ENCODE measurements at regions not wholly inside any gene's neighbourhood (a gene's known extent, or its start where the extent isn't known, plus 50 kb on each side); places are given as distances from the start of the nearest gene placed in this dataset.

DNA sequence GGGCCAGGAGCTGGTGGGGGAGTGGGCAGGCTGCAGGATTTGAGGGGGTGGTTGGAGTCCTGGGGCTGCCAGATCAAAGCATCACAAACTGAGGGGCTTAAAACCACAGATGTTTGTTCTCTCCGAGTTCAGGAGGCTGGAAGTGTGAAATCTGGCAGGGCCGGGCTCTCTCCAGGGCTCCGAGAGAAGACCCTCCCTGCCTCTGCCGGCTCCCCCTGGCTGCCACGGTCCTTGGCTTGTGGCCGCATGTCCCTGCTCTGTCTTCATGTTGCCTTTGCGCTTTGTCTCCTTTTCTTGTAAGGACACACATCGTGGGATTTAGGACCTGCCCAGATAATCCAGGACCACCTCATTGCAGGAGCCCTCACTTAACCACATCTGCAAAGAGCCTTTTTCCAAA is 139.8 kb upstream of the GSE1 start:
- no peak for DNase-seq (ENCODE audit: low spot score)
- Histone ChIP-seq H3K27me3 (no peaks in the 10 kb centered on the region), H3K27ac (peak overlapping the region; percentile 30), H3K36me3 (replicated peaks; ENCODE audit: insufficient read depth, low read depth) (no peaks in the 10 kb centered on the region), H4K20me1 (ENCODE audit: insufficient read depth, poor library complexity, severe bottlenecking) (no peaks in the 10 kb centered on the region), H3K4me3 (no peak overlapping the region), H3K4me2 (no peak overlapping the region), H2AFZ (no peak overlapping the region), H3K4me1 (ENCODE audit: insufficient read depth) (peaks cover 47% of the 10 kb centered on the region), H3K9me3 (ENCODE audit: low read depth) (no peaks in the 10 kb centered on the region), H3K79me2 (peaks cover 17% of the 10 kb centered on the region), H3K9me2 (replicated peaks; ENCODE audit: insufficient read depth) (no peaks in the 10 kb centered on the region)
- peak; percentile 8 for TF ChIP-seq CTCF (IDR thresholded peaks at IDR 0.05; ENCODE audit: poor library complexity)
- TF ChIP-seq EZH2phosphoT487 (IDR thresholded peaks at IDR 0.05; ENCODE audit: low read depth, severe bottlenecking, unreplicated experiment) = no peak
- 54% methylated on average over 8 of the region's 8 CpGs for WGBS (ENCODE audit: low lambda C conversion rate, missing lambda C conversion rate)

DNA sequence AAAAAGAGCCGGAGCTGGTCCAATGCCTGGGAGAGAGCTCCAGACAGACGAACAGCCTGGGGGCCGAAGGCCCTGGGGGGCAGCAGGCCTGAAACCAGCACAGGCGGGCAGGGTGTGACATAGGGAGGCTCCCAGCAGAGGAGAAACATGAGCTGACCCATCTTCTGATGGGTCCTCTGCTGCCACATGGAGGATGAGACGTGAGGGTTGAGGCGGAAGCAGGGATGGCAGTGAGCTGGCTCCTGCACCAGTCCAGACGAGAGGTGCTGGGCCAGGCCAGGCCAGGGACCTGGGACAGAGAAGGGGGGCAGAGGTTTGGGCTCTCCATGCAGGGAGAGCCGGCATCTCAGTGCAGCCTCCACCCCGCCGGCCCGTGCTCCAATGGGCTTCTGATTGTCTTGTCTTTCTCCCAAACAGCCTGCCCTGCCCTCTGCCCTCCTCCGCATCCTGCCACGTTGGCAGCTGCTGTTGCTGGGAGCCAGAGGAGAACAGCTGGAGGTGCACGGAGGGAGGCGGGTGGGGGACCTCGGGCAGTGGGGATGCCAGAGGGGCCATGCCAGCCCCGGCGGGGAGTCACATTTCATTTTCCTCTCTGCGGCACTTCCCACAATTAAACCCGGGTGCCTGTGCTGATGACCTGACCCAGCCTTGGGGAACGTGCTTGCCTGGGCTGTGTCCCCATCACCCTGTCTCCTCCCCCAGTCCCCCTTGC is 139.1 kb upstream of the GSE1 start:
- peaks cover 47% of the 10 kb centered on the region for H3K4me1 ChIP-seq (ENCODE audit: insufficient read depth)
- H3K4me2 ChIP-seq = no peak overlapping the region
- H3K36me3 ChIP-seq (replicated peaks; ENCODE audit: insufficient read depth, low read depth) = no peaks in the 10 kb centered on the region
- no peak overlapping the region for H3K4me3 ChIP-seq
- peak overlapping the region; percentile 30 for H3K27ac ChIP-seq
- no peaks in the 10 kb centered on the region for H4K20me1 ChIP-seq (ENCODE audit: insufficient read depth, poor library complexity, severe bottlenecking)
- WGBS (ENCODE audit: low lambda C conversion rate, missing lambda C conversion rate) = 67% methylated on average over 17 of the region's 21 CpGs
- H3K9me2 ChIP-seq (replicated peaks; ENCODE audit: insufficient read depth) = no peaks in the 10 kb centered on the region
- peaks cover 10% of the 10 kb centered on the region for H3K79me2 ChIP-seq
- no peak overlapping the region for H2AFZ ChIP-seq
- H3K9me3 ChIP-seq (ENCODE audit: low read depth) = no peaks in the 10 kb centered on the region
- TF ChIP-seq EZH2 (IDR thresholded peaks at IDR 0.05; ENCODE audit: borderline replicate concordance) (no peak), CTCF (IDR thresholded peaks at IDR 0.05; ENCODE audit: poor library complexity) (no peak), EZH2phosphoT487 (IDR thresholded peaks at IDR 0.05; ENCODE audit: low read depth, severe bottlenecking, unreplicated experiment) (no peak)
- H3K27me3 ChIP-seq = no peaks in the 10 kb centered on the region
- DNase-seq (ENCODE audit: low spot score) = no peak

- peak overlapping the region; percentile 30 for H3K27ac ChIP-seq
- H3K4me3 ChIP-seq = no peak overlapping the region
- H2AFZ ChIP-seq = no peak overlapping the region
- H3K4me1 ChIP-seq (ENCODE audit: insufficient read depth) = peaks cover 47% of the 10 kb centered on the region
- no peaks in the 10 kb centered on the region for H3K9me3 ChIP-seq (ENCODE audit: low read depth)
- no peaks in the 10 kb centered on the region for H3K36me3 ChIP-seq (replicated peaks; ENCODE audit: insufficient read depth, low read depth)
- TF ChIP-seq EZH2 (IDR thresholded peaks at IDR 0.05; ENCODE audit: borderline replicate concordance) (no peak), EZH2phosphoT487 (IDR thresholded peaks at IDR 0.05; ENCODE audit: low read depth, severe bottlenecking, unreplicated experiment) (no peak), CTCF (IDR thresholded peaks at IDR 0.05; ENCODE audit: poor library complexity) (no peak)
- no peaks in the 10 kb centered on the region for H3K27me3 ChIP-seq
- 48% methylated on average over 9 of the region's 9 CpGs for WGBS (ENCODE audit: low lambda C conversion rate, missing lambda C conversion rate)
- no peaks in the 10 kb centered on the region for H4K20me1 ChIP-seq (ENCODE audit: insufficient read depth, poor library complexity, severe bottlenecking)
- H3K4me2 ChIP-seq = peak overlapping the region; percentile 3
- H3K79me2 ChIP-seq = peaks cover 10% of the 10 kb centered on the region
- no peaks in the 10 kb centered on the region for H3K9me2 ChIP-seq (replicated peaks; ENCODE audit: insufficient read depth)
- DNase-seq (ENCODE audit: low spot score) = no peak
Observed at GRCh38 chr16:85474621-85475217, 138.4 kb upstream of the GSE1 start.

All from hepatocyte (in vitro differentiated cells).